NCI-H82 (cell line): ENCODE measurements at regions not wholly inside any gene's neighbourhood (a gene's known extent, or its start where the extent isn't known, plus 50 kb on each side); places are given as distances from the start of the nearest gene placed in this dataset.

ENCODE experiments used
- DNase-seq: peaks from one replicate; lab custom pipeline; 2025; lab: John Stamatoyannopoulos, UW

DNA sequence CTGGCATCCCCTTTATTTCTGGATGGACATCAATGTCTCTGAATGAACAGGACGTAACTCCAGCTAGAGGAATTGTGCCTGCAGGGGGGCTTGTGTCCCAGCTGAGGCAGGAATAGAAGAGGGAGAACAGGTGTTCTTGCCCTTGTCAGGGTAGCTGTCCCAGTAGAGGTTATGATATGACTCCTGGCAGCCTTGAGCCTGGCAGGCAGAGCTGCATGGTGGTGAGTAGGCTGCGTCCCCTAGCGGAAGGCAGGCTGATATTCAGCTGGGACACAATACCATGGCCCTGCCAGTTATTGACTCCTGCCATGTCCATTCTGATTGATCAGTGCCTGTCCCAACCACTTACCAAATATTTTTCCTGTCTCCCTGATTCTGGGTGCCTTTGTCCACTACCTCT, 197.2 kb downstream of the RAP2A start:
- no peak for DNase-seq

DNA sequence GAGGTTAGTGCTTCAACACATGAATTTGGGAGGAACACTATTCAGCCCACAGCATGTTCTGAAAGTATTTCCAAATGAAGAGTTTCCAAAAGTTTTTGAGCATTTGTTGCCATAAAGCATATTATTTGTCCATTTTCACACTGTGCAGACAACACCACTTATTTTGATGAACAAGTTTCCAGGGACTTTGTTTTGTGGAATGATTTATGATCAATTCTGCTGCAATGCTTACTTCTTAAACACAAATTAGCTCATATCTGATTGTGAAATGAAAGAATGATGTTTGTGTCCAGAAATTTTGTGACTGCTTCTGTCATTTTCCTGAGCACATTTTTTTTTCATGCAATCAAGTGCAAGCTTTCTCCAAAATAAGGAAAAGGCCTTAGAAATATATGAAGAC, 205.3 kb downstream of the RAP2A start:
- no peak for DNase-seq

DNA sequence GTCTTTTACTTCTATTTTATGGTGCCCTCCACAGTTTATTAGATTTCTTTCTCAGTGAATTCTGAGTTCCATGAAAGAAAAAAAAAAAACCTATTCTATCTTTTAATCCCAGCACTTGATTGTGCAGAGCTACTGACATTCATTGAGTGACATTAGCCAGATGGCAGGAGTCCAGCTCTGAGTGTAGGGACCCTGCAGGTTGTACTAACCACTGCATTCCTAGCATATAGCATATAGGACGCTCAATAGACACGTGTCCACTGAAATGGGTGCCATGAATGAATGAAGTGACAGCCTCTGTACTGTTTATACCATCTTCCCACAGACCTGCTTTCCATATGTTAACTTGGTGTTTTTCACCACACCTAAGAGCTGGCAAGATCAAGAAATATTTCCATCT, 206.3 kb downstream of the RAP2A start:
- peak; percentile 95 for DNase-seq

DNA sequence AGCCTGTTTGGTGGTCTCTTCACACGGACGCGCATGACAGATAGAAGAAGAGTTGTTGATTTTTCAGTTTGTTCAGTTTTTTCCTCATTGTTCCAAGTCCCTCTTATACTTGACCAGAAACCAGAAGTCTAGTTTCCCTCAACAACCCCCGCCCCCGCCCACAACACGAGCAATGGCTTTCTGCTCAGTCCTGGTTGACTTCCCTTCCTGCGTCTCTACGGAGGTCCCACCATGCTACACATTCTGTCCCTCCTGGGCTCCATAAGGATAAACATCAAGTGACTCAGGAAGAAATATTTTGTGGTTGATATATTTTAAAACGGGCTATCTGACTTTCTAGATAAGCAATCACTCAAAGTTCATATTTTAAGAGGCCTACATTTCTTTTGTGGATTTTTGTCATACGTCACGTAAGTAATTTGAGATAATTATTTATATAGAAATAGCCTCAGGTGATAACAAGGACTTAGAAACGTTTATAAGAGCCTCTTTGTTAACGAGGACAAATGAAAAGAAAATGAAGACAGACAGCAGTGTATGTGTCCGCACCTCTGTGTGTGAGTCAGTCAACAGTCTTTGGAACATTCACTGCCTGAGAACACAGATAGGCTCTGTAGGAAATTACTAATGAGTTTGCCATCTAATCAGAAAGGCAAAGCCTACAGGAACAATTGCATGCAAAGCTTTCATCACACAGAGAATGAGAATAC, 214.4 kb downstream of the RAP2A start:
- no peak for DNase-seq

DNA sequence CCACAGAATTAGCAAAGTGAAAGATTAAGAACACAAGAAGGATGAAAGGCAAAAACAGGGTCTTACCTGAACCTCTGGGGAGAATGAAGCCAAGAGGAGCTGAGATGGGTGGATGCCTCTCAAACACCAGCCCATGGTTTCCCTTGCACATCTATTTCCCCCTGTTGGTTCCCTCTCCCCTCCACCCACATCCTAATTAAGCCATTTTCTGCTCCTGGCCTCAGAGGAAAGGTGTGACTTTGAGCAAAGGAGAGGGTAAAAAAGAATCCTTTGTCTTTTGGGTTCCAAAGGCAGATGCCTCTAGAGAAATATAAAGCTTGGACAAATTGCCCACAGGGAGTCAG, 214.9 kb downstream of the RAP2A start:
- DNase-seq = no peak

DNA sequence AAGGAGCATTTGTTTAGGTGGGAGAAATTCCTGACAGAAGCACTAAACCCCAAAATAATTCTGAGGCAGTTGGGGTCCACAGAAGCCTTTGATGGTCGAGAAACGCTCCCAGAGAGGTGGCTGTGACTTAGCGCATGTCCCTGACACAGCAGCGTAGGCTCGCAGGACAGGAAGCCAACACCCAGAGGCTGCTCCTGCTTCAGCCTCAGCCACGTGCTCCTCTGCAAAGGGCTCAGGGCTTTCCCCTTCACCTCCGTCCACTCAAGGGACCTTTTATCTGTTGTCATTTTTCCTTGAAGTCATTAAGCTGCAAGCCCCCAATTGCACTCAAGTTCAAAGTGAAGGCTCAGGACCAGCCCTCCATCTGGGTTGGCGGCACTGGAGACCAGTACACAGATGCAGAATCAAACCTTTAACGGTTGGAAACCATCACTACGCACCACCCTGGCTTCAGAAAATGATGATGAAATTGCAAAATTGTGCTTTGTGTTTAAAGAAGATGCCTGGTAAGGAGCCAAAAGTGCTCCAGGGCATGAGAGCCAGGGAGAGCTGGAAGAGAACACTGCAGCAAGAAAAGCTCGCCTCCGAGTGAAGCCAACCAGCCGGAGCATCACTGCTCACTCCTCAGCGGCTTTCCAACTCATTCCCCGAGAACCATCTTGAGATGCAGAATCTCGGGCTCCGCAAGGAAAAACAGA, 219.6 kb downstream of the RAP2A start:
- no peak for DNase-seq

DNA sequence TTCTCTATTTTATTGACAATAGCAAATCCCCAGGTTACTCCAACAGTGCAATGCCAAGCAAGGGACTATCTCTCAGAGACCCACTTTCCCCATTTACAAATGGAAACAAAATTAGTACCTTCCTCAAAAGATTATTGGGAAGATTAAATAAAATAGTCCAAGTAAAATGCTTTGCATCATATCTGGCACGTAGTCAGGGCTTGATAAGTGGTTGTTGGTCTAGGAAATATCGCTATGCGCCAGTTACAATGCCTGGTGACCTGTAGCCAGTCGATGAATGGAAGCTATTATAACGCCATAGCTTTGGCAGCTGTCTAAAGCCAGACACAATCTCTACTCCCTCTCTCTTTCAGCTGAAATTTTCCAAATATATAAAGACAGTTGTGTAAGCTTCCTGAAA, 220.3 kb downstream of the RAP2A start:
- no peak for DNase-seq

DNA sequence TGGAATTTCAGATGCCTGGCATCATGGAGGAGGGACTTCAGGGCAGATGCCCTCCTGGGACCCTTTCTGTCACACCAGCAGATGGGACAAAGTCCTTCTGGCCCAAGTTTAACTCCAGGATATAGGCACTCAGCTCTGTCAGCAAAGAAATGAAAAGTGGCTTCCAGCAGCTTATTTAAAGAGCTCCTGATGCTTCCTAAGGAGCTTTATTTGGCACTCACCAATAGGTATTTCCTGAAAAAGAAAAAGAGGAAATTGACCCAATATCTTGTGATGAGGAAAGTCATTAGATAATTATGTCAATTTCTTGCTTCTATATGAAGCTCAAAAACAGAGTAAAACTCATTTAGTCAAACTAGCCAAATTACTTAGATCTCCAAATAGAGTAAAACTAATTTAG, 224.6 kb downstream of the RAP2A start:
- no peak for DNase-seq

DNA sequence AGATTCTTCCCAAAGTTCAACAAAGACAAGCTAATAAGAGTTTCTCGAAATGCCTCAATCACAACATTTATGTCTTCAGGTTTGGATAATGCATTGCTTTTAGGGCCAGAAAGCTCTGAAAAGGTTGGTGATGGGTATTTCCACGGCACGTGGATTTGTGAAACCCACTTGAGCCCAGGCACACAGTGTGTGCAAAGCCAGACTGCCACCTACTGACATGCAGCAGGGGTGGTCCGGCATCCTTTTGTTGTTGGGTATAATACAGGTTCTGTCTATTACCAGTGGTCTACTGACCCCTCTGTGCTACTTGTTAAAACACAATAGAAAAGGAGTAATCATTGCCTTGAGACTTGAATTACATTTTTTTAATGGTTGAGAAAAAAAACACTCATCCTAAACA, 225.6 kb downstream of the RAP2A start:
- DNase-seq = peak; percentile 85

DNA sequence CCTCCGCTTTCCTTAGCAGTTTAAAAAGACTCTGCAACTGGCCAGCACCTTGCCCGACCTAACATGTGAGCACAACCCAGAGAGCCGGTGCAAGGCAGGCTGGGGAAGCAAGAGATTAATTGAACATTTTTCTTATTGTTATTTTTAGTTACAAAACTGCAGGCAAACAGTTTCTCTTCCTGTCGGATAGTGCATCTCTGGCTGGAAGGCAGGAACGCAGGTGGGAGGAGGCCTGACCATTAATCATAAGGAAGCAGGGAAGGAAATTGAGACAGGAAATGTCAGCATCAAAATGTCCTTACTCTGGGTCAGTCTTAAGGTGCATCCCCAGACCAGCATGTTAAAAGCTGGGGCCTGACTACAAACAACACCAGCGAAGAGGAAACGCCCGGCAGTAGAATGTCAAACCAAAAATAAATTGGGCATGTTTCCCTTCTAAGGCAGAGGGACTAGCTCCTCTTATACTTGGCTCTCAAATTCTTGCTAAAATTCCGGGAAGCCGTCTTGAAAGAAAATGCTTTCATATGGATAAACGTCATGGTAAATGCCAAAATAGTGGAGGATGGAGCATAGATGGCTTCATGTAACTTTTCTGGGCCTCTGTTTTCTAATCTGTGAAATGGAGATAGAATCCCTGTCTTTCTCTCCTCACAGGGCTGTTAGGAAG, 226.8 kb downstream of the RAP2A start:
- DNase-seq = no peak

DNA sequence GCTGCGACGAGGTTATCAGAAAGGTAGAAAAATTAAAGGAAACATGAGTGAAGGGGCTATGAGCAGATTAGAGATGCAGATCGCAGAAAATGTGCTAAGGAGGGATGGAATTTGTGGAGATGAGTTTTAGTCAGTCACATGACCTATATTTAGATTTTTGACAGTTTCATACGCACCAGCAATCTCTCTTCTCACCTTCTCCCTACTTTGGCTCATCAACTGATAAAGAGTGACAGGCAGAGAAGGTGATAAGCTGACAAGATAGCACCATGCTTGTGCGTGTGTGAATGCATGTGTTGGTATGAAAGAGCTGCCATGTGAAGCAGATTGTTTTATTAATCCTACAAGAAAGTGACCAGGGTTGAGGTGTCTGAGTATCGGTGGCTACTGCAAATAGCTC, 252.6 kb downstream of the RAP2A start:
- DNase-seq = no peak

DNA sequence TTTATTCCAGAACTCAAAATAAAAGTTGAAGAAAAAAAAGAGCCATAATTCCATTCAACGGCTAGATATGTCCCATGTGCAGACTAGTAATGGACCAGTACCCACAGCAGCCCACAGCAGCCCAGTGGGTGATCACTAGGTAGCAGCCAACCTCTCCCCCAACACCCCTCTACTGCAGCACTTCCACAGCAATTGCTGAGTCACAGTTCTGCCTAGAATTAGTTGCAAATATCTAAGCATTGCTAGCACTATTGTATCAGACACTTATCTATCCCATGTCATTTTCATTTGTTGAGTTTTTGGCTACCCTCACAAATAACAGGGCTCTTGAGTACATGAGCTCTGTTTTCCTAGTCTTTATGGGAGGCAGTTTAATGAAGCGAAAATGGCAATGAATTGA, 258.7 kb downstream of the RAP2A start:
- DNase-seq = no peak

DNA sequence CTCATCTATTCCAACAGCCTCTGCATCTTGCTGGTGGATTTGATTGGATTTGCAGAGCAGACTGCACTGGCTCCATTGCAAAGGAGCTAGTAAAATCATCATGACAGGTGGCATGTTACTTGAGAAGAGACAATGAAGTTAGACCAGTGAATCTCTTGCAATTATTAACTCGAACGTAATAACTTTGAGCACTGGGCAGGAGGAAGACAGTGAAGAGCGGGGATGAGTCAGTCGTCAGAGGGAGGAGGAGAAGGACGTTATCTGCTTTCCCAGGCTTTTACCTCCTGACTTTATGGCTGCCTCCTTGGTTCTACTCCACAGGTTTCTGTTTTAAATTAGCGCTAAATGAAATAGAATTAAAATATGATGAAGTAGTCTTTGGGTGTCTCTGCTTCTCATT, 257.8 kb upstream of the IPO5 start:
- DNase-seq = peak; percentile 98

DNA sequence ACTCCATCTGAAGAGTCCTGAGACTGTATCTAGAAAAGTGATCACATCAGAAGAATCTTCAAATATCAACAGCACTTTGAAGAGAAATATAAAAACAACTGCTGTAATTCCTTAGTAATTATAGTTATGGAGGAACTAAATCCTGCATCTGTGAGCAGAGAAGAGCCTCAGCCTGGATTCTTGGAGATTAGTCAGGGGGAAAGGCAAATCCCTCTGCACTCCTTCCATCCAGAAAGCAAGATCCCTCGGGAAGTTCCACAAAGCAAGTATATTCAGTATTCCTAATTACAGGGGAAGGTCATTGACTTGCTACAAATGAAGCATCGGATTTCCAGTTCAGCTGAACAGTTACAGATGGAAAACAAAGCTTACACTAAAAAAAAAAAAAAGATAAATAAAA, 256.6 kb upstream of the IPO5 start:
- peak; percentile 81 for DNase-seq

DNA sequence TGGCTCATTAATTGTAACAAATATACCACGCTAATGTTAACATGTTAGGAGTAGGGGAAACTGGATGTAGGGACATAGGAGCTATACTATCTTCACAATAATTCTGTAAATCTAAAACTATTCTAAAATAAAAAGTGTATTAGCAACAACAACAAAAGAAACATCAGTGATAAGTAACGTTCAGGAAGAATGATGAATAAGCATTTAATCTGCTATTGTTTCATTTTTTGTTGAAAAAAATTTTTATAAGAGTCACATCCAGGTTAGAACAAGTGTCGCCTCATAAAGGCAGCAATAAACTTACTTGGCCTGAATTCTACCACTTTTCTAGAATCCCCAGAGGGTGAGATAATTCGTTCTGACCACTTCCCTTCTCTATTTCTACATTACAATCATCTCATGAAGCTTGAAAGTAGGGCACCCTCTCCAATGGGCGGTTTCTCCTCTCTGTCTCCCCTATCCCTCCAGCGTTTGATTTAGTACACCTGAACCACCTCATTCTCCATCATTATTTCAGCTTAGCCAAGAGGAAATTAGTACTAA, 253.1 kb upstream of the IPO5 start:
- no peak for DNase-seq

DNA sequence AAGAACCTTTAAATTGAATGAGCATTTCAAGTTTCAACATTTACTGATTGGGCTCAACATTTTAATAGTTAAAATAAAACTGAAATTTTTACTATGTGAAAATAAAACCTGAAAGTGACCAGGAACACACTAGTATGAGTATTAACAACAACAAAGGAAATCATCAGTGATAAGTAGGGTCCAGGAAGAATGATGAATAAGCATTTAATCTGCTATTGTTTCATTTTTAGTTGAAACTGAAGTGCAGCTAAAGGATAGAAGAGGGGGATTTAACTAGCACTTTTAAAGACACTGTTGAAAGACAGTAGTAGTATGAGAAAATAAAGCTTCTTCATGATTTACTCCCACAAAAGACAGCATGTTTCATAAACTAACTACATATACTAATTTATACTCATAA, 250.9 kb upstream of the IPO5 start:
- no peak for DNase-seq

DNA sequence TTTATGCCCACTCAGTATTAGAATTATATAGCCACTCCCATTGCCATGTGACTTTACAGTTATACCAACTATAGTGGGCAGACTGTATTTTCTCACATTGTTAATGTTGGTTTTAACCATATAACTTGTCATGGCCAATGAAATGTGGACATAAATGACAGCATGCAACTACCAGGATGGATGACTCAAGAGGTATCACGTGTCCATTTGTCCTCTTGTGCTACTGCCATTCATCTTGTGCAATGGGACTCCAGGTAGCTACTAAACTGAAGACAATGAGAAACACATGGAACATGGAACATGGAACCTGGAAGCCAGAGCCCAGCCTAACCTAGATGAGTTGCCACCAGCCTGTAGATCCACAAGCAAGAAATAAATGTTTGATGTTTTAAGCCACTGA, 242.7 kb upstream of the IPO5 start:
- no peak for DNase-seq

DNA sequence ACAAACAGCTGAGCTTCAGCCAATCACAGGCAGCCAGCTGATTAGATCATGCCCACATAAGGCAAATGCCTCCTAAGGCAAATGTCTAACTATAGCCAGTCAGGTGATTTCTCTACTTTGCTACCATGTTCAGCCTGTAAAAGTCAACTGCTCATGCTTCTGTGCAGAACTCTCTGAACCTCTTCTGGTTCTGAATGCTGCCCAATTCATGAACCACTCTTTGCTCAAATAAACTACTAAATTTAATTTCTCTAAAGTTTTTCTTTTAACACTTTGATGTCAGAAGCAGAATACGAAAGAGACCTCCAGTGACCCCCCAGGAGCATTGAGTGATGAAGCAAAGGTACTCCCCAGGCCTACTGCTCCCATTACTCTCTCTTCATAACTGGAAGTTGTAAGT, 240.7 kb upstream of the IPO5 start:
- no peak for DNase-seq

DNA sequence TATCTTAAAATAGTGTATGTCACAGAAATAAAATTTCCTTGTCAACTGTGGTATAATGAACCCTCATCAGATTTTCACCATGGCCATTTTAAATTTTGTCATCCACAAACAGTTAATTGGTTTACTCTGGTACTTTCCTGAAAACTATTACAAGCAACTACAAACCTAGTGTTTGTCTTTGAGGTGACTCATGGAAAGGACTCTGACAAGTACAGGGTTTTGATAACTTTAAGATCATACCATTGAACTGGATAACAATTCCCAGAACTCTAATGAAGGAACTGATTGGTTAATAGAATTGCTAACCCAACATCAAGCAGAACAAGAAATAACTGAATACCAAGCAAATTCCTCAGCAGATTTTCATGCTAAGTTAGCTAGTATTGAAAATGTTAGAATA, 237.7 kb upstream of the IPO5 start:
- DNase-seq = no peak

DNA sequence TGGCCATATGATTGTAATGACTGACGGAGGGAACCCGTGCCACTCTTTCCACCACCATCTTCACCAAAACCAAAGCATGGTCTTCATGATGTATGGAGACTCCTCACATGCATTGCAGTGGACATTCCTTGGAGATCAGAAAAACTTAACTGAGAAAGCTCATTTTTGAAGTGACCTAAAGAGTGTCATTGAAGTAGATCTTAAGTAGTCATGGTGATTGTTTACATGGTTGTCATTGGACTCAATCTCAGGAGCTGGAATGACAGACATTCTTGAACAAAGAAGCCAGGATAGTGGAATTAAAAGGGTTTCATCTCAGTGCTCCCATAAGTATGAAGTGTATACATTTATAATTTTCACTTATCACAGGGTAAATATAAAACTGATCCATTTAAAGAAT, 236.7 kb upstream of the IPO5 start:
- no peak for DNase-seq

DNA sequence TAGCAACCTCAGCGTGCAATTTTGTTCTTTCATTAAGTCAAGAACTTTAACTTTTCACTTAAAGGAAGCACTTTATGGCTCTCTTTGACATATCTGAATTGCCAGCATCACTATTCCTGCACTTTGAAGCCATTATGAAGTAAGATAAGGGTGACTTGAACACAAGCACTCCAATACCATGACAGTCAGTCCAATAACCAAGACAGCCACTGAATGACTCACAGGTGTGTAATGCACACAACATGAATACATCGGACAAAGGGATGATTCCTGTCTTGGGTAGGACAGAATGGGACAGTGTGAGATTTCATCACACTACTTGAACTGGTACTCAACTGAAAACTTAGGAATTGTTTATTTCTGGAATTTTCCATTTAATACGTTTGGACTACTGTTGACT, 233.7 kb upstream of the IPO5 start:
- DNase-seq = no peak

DNA sequence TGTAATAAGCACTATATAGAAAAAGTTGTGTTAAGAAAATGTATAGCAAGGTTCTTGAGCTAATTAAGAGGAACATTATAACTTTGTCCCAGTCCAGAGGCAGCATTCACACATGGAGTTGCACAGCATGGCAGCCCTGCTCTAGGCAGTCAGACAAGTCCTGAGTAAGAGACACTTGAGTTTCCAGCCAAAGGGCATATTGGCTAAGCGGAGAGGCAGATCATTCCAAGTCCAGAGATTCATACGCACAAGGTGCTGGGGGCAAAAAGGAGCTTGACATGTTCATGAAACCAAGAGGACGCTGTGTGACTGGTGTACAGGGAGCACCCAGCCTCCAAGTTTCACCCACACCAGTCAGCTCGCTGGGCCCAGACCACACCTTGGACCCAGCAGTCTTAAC, 232.6 kb upstream of the IPO5 start:
- no peak for DNase-seq

DNA sequence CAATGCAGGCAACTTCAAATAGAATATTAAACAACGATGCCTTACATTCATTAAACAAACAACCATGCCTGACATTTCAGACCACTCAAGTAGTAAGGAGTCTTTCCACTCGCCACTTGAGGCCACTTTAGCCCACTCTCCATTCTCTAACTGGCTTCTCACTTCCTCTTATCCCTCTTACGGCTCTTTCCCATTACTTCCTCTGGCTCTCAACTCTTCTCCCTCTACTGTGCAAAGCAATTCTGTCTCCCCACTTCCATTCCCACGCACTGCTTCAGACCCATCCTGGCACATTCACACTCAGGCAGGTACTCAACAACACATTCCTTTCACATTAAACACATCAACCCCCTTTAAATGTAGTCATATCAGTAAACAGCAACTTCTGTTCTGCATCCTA, 229.8 kb upstream of the IPO5 start:
- no peak for DNase-seq
